GM12878 (cell line): ENCODE measurements at regions not wholly inside any gene's neighbourhood (a gene's known extent, or its start where the extent isn't known, plus 50 kb on each side); places are given as distances from the start of the nearest gene placed in this dataset.

Source experiments
- ATAC-seq: fragments of 200-7000 bp; cut with Tn5 transposase; 3 replicates; pipeline ENCODE4 v1.9.1; 2020; ENCODE audit warnings: mild to moderate bottlenecking, moderate library complexity
- BruUV-seq: library from RNA; stranded (reverse); fragments of 400-500 nt; replicated peaks from 2 replicates; lab custom pipeline; 2021; lab: Mats Ljungman, UMichigan
- CTCF ChIA-PET: fragments of 300-600 bp; sonication (Branson Sonifier 250); formaldehyde crosslinking; extraction: SDS; loops from one replicate; lab custom pipeline; 2021; ENCODE audit warnings: inconsistent platforms; lab: Yijun Ruan, JAX
- POLR2A ChIA-PET: fragments of 350-600 bp; formaldehyde crosslinking; extraction: SDS; loops from one replicate; lab custom pipeline; 2021; ENCODE audit warnings: inconsistent platforms; lab: Charles Lee
- RAD21 ChIA-PET: fragments of 300-600 bp; sonication (Branson Sonifier 250); formaldehyde crosslinking; loops from one replicate; lab custom pipeline; 2023; ENCODE audit warnings: antibody characterized with exemption; ENCODE audit not compliant: unreplicated experiment; lab: Charles Lee
- SMC1A ChIA-PET: fragments of 300-600 bp; sonication (Branson Sonifier 250); formaldehyde crosslinking; loops from one replicate; lab custom pipeline; 2023; ENCODE audit not compliant: unreplicated experiment, uncharacterized antibody; lab: Charles Lee
- DNase-seq: peaks from one replicate; pipeline ENCODE4 v3.0.0-alpha.2; 2011; ENCODE audit warnings: low read depth, low spot score
- FAIRE-seq: peaks from 3 replicates; lab custom pipeline; 2011; peaks lifted over from hg19 to GRCh38; lab: Jason Lieb, UNC
- H2AFZ ChIP-seq: 2 replicates; pipeline ENCODE4 v1.6.0; 2011; ENCODE audit warnings: low read depth, low read length, control low read depth; ENCODE audit not compliant: control insufficient read depth
- H3K27ac ChIP-seq: 2 replicates; pipeline ENCODE4 v1.5.1; 2011; ENCODE audit warnings: control low read depth; ENCODE audit not compliant: control insufficient read depth, insufficient read depth
- H3K27me3 ChIP-seq, 2 experiments: replicated peaks in 1 of 2; 2 replicates each; pipeline versions ENCODE4 v1.6.0 to v1.6.1; 2011; ENCODE audit warnings: low read length in 1 of 2; ENCODE audit not compliant: control insufficient read depth in 2 of 2, insufficient read depth in 2 of 2
- H3K36me3 ChIP-seq, 2 experiments: 2 replicates each; pipeline ENCODE4 v1.5.1; 2011; ENCODE audit warnings: low read length in 1 of 2; ENCODE audit not compliant: control insufficient read depth in 2 of 2, insufficient read depth in 2 of 2
- H3K4me1 ChIP-seq: 2 replicates; pipeline ENCODE4 v1.6.1; 2011; ENCODE audit warnings: mild to moderate bottlenecking, low read length, moderate library complexity, mixed read lengths; ENCODE audit not compliant: control insufficient read depth, insufficient read depth
- H3K4me2 ChIP-seq: 2 replicates; pipeline ENCODE4 v1.6.0; 2011; ENCODE audit warnings: control low read depth; ENCODE audit not compliant: control insufficient read depth, insufficient read depth
- H3K4me3 ChIP-seq: fragments of 200-600 bp; sonication (generic); 2 replicates; pipeline ENCODE4 v1.5.1; 2016
- H3K79me2 ChIP-seq: 2 replicates; pipeline ENCODE4 v1.6.0; 2011; ENCODE audit warnings: low read length; ENCODE audit not compliant: control insufficient read depth, insufficient read depth
- H3K9ac ChIP-seq: 2 replicates; pipeline ENCODE4 v1.8.0; 2011; ENCODE audit warnings: low read length, control low read depth, mixed read lengths; ENCODE audit not compliant: control insufficient read depth, insufficient read depth
- H3K9me3 ChIP-seq: replicated peaks from 3 replicates; pipeline ENCODE4 v1.5.1; 2011; ENCODE audit warnings: mild to moderate bottlenecking, low read length; ENCODE audit not compliant: control insufficient read depth, insufficient read depth
- H4K20me1 ChIP-seq: 2 replicates; pipeline ENCODE4 v1.6.0; 2011; ENCODE audit not compliant: control insufficient read depth, insufficient read depth
- BMI1 ChIP-seq: fragments of 450-650 bp; IDR thresholded peaks from 2 replicates; pipeline ENCODE4 v1.6.1; 2016; ENCODE audit warnings: mild to moderate bottlenecking, moderate library complexity, borderline replicate concordance
- DPF2 ChIP-seq: fragments of 450-650 bp; IDR thresholded peaks from 2 replicates; pipeline ENCODE4 v1.6.1; 2017; ENCODE audit warnings: mild to moderate bottlenecking
- HDAC6 ChIP-seq: fragments of 200-600 bp; sonication (generic); IDR thresholded peaks from one replicate; pipeline ENCODE4 v1.8.0; 2017; ENCODE audit warnings: antibody characterized with exemption; ENCODE audit not compliant: unreplicated experiment
- MTA2 ChIP-seq: fragments of 450-650 bp; IDR thresholded peaks from 2 replicates; pipeline ENCODE4 v1.6.1; 2016; ENCODE audit warnings: low read depth, mild to moderate bottlenecking, moderate library complexity
- NFXL1 ChIP-seq: fragments of 450-650 bp; IDR thresholded peaks from 2 replicates; pipeline ENCODE4 v1.6.1; 2017; ENCODE audit warnings: antibody characterized with exemption, mild to moderate bottlenecking, borderline replicate concordance
- PML ChIP-seq: IDR thresholded peaks from 2 replicates; pipeline ENCODE4 v1.6.1; 2012; ENCODE audit warnings: low read length, inconsistent platforms
- RAD21 ChIP-seq: IDR thresholded peaks from 2 replicates; pipeline ENCODE4 v1.6.1; 2011; ENCODE audit warnings: mild to moderate bottlenecking, low read depth, low read length, moderate library complexity; ENCODE audit not compliant: insufficient read depth
- SMAD5 ChIP-seq: IDR thresholded peaks from 2 replicates; pipeline ENCODE4 v1.6.1; 2016; ENCODE audit warnings: antibody characterized with exemption, low read depth
- SRF ChIP-seq, 2 experiments: IDR thresholded peaks; 2 replicates each; pipeline ENCODE4 v1.6.1; 2011; ENCODE audit warnings: low read depth in 2 of 2, low read length in 2 of 2, mild to moderate bottlenecking in 1 of 2, moderate library complexity in 1 of 2
- STAT1 ChIP-seq: fragments of 450-650 bp; conservative IDR thresholded peaks from 2 replicates; pipeline ENCODE4 v1.6.1; 2014; ENCODE audit warnings: antibody characterized with exemption, mild to moderate bottlenecking
- TARDBP ChIP-seq: IDR thresholded peaks from 2 replicates; pipeline ENCODE4 v1.6.1; 2016; ENCODE audit warnings: borderline replicate concordance
- TBL1XR1 ChIP-seq: IDR thresholded peaks from 2 replicates; pipeline ENCODE4 v1.6.1; 2012; ENCODE audit warnings: low read depth, low read length, improper control_type of control experiment
- YY1 ChIP-seq: IDR thresholded peaks from 2 replicates; pipeline ENCODE4 v1.6.1; 2011; ENCODE audit warnings: low read depth, mild to moderate bottlenecking, low read length
- ZBED1 ChIP-seq: IDR thresholded peaks from 2 replicates; pipeline ENCODE4 v1.6.1; 2016; ENCODE audit warnings: borderline replicate concordance
- ZNF622 ChIP-seq: fragments of 450-650 bp; IDR thresholded peaks from 2 replicates; pipeline ENCODE4 v1.6.1; 2017; ENCODE audit warnings: mild to moderate bottlenecking, inconsistent platforms
- WGBS: methylation state at CpG from one replicate; pipeline ENCODE4 v1.1.6; 2016; ENCODE audit warnings: low lambda C conversion rate; ENCODE audit not compliant: insufficient replicate concordance, insufficient coverage; ENCODE audit errors: missing lambda C conversion rate; 5-methylcytosine and 5-hydroxymethylcytosine counted together
- in situ Hi-C: fragments of 300-500 bp; cut with MboI; formaldehyde crosslinking; loops from 9 replicates; pipeline ENCODE4 v1.14.3; 2018; ENCODE audit warnings: mixed read lengths
- intact Hi-C: fragments of 100-400 bp; cut with micrococcal nuclease; formaldehyde crosslinking; loops from one replicate; pipeline ENCODE4 v1.14.2; 2022; ENCODE audit not compliant: unreplicated experiment
- TF ChIP-seq, protein P1 (sequence below): fragments of 450-650 bp; IDR thresholded peaks from 2 replicates; pipeline ENCODE4 v1.6.1; 2017; ENCODE audit warnings: mild to moderate bottlenecking, low read depth, inconsistent platforms; ENCODE audit not compliant: poor library complexity, severe bottlenecking

DNA sequence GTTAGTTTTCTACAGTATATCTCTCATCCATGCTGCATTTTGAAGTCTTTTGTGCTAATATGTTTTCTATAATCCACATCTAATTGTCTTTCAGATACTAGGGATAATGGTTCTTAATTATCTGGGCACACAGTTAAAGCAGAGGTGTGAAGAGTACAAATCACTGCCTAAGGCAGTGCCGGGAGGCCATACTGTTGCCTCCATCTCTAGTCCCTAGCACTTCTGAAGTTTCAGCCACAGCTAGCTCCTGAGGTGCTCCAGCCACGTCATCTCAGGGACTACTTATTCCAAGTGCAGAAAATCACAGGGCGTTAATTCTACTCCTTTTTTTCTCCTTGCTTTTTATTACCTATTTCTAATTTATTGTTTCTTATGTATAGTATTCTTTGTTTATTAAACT is 760.0 kb upstream of the FAM174A start (continued):
- TF ChIP-seq BMI1 (no peak), SRF (IDR thresholded peaks at IDR 0.05; ENCODE audit: low read depth in 2 of 2, low read length in 2 of 2) (no peak)
- TF ChIP-seq, protein P1, sequence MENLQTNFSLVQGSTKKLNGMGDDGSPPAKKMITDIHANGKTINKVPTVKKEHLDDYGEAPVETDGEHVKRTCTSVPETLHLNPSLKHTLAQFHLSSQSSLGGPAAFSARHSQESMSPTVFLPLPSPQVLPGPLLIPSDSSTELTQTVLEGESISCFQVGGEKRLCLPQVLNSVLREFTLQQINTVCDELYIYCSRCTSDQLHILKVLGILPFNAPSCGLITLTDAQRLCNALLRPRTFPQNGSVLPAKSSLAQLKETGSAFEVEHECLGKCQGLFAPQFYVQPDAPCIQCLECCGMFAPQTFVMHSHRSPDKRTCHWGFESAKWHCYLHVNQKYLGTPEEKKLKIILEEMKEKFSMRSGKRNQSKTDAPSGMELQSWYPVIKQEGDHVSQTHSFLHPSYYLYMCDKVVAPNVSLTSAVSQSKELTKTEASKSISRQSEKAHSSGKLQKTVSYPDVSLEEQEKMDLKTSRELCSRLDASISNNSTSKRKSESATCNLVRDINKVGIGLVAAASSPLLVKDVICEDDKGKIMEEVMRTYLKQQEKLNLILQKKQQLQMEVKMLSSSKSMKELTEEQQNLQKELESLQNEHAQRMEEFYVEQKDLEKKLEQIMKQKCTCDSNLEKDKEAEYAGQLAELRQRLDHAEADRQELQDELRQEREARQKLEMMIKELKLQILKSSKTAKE = no peak

DNA sequence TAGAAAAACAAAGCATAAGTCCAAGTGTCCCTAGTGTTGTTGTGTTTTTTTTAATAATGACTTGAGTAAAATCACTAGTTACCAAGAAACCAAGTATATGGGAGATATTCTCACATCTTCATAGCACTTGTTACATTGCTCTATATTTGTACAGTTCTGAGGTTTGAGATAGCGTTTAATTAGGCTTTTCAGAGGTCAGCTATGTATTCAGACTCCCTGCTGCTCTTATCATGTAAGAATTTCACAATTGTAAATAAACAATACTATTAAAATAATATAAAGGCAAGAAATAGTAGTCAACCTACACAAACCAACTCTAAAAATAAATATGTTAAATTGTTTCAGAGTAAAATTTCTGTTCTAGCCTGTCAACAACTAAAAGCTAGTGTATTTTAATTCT is 761.9 kb upstream of the FAM174A start:
- intact Hi-C loops (no loop called here), in situ Hi-C loops (no loop called here)
- Histone ChIP-seq H3K9me3 (no peaks in the 10 kb centered on the region), H3K27me3 (no peaks in the 10 kb centered on the region), H3K9ac (no peak overlapping the region), H4K20me1 (no peaks in the 10 kb centered on the region)
- ChIA-PET POLR2A (no interaction called here), SMC1A (no interaction called here)
- BruUV-seq = no TSS peak
- no peak for DNase-seq
- 0% methylated on average over 1 of the region's 1 CpG for WGBS
- no peak for TF ChIP-seq SMAD5
- no peak for TF ChIP-seq YY1
- no peak for TF ChIP-seq RAD21
- TF ChIP-seq STAT1 = no peak
- no peak for TF ChIP-seq HDAC6
- TF ChIP-seq ZNF622 = no peak
- TF ChIP-seq ZBED1 = no peak
- TF ChIP-seq TARDBP = no peak
- TF ChIP-seq MTA2 = no peak
- no peak for TF ChIP-seq TBL1XR1
- TF ChIP-seq DPF2 = no peak
- TF ChIP-seq PML = no peak
- no peak for TF ChIP-seq NFXL1
- TF ChIP-seq, all 136 proteins: peak for 0
- no peaks in the 10 kb centered on the region for H3K36me3 ChIP-seq
- ChIA-PET CTCF (interaction anchor here (0.9 kb wide), 1 partner anchor 10 kb away, joined by 3 read pairs; no protein-coding TSS in a partner anchor), RAD21 (no interaction called here)
- no peaks in the 10 kb centered on the region for H3K79me2 ChIP-seq
- no peak for ATAC-seq
- H3K4me1 ChIP-seq = no peaks in the 10 kb centered on the region
- no peak for FAIRE-seq
- H3K4me3 ChIP-seq = no peak overlapping the region
- no peak overlapping the region for H2AFZ ChIP-seq
- H3K27ac ChIP-seq = no peak overlapping the region
- H3K4me2 ChIP-seq = no peak overlapping the region
